ENCODE measurements at regions not wholly inside any gene's neighbourhood (a gene's known extent, or its start where the extent isn't known, plus 50 kb on each side); places are given as distances from the start of the nearest gene placed in this dataset.

DNA sequence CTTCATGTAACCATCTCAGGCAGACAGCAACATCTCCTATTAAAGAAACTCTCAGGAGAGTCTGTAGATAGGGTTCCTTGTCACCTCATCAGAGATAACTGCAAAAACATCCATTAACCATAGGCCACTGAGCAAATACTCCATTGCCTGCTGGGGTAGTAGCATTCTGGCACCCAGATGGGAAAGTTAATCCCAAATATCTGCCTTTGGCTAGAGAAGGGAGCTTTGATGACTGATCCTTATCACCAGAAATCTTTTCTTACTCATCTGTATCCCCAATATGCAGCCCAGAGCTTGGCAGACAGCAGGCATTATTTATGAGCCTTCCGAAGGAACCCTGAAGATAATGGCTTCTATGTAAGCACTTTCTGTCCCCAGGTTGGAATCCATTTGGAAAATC, 173.1 kb downstream of the MFSD1 start:
- DNase-seq, result no peak

GRCh38 chr3:158976966-158977365, 175.1 kb downstream of the MFSD1 start:
- DNase-seq, result no peak

DNA sequence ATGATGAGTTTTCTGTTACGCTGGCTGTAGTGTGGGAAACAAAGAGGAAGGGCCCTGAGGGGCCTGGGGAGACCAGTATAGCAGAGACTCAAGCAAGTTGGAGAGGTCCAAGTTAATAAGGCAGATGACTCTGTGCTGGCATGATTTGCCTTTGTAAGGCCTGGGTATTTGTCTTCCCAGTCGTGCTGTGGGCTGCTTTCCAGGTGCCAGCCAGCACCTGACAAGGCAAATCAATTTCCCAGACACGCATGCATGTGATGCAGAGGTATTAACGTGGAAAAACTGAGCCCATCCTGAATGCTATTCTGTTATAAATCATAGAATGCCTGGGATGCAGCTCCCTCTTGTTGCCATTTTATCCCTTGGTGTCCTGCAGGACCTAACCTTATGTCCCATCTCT, 175.6 kb downstream of the MFSD1 start:
- no peak for DNase-seq

GRCh38 chr3:158983216-158984099, 181.6 kb downstream of the MFSD1 start:
- no peak for DNase-seq

DNA sequence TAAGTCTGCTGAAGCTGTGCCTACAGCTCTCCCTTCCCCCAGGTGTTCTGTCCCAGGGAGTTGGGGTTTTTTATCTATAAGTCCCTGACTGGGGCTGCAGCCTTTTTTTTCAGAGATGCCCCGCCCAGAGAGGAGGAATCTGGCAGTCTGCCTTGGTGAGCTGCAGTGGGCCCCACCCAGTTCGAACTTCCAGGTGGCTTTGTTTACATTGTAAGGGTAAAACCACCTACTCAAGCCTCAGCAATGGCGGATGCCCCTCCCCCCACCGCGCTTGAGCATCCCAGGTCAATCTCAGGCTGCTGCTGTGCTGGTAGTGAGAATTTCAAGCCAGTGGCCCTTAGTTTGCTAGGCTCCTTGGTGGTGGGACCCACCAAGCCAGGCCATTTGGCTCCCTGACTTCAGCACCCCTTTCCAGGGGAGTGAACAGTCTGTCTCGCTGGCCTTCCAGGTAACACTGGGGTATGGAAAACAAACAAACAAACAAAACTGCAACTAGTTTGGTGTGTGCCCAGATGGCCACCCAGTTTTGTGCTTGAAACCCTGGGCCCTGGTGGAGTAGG, 189.4 kb downstream of the MFSD1 start:
- no peak for DNase-seq

DNA sequence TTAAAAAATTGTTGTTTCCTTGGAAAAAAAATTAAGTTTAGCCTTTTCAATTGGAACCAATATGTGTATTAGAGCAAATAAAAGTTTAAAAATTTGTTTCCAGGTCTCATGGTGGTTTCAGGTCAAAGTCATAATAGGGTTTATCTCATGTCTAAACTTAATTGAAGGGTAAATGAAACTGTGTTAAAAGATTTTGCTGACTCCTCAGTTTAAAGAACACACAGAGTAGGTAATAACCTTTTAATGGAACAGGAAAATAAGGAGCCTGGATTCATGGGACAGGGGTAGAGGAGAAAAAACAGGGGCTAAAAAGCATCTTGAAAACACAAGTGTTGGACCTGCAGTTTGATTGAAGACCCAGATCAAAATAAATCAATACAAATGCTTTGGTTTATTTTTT, 190.6 kb downstream of the MFSD1 start:
- DNase-seq, result no peak

- no peak for DNase-seq
These were observed 192.5 kb downstream of the MFSD1 start for GRCh38 chr3:158994386-158994785.

DNA sequence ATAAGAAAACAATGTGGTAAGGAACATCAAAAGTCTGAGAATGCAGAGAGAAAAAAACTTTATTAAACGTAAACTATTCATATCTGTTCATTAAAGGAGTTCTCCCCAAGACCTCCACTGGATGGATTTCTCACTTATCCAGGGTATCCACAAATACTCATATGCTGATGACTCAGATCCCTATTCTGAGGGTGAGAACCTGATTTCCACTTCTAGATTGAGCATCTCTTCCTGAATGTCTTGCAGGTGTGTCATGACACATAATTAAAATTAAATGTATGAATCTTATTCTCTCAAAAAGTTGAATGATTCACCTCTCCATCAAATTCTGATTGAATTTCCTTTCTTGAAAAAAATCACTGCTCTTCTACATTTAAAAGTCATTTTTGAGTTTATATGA, 199.9 kb downstream of the MFSD1 start:
- DNase-seq, result no peak

DNA sequence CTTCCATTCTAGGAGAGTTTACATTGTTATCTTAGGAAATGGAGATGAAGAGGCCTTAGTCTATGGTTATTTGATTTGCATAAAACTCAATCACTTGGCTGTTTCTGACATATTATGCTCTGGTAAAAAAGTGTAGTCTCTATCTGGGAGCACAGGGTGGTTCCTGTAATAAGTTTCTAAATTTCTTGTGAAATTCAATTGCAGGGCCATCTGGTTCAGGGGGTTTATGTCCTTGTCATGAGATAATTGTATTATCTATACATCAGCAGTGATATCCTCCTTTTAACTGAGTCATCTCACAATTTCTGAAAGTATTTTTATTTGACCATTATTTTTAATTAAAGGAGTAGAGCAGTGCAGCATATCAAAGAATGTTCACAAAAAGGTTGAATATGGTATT, 203.3 kb downstream of the MFSD1 start:
- DNase-seq, result no peak

DNA sequence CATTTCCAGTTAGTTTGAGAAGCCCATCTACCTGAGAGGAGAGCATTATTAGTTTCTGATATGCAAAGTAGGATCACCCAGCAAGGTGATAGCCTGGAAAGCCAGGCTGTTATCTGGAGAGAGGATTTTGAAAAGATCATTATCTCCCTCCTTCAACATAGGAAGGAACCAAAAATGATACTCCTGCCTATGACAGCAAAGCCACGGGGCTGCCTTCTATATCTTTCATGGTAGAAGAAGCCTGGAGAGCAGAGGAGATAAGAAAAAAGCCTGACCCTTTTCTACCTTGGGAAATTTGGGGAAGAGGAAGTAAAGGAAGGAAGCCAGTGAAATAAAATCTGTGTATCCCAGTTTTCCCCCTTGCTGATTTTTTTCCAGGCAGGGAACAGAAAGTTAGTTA, 205.5 kb downstream of the MFSD1 start:
- no peak for DNase-seq

- DNase-seq, result no peak
These were observed 206.5 kb downstream of the MFSD1 start for GRCh38 chr3:159008401-159008800.

GRCh38 chr3:159018341-159018740, 216.5 kb downstream of the MFSD1 start:
- no peak for DNase-seq

DNA sequence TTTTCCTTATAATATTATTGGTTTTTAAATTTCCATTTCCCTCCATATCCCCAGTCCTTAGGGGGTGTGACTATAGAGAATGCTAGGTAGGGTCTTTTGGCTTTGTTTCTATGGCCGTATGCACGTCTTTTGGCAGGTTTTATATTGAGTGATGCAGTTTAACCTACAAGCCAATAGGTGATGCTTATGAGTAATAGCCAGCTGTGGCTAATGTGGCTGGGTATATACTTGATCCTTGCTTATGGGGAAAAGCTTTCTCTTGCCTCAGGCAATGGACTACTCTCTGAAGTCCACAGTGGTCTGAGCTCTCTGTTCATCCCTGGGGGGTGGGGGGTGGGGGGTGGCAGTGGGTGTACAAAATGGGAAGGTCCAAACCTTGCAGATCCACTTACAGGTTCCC, 223.9 kb downstream of the MFSD1 start:
- DNase-seq, result no peak

DNA sequence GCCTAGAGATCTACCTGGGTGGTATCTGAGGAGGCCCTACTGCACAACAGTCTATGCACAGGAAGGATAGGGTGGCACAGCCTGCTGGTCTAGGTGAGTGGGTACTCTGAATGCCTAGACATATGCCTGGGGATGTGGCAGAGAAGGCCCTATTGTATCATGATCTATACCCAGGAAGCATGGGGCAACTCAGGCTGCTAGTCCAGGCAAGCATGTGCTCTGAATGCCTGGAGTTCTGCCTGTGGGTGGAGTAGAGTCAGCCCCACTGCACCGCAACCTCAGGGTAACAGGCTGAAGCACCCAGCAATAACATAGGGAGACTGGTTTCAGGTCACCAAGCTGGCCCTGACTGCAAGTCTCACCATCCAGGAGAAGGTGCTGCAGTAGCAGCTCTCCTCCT, 224.7 kb downstream of the MFSD1 start:
- DNase-seq, result no peak

DNA sequence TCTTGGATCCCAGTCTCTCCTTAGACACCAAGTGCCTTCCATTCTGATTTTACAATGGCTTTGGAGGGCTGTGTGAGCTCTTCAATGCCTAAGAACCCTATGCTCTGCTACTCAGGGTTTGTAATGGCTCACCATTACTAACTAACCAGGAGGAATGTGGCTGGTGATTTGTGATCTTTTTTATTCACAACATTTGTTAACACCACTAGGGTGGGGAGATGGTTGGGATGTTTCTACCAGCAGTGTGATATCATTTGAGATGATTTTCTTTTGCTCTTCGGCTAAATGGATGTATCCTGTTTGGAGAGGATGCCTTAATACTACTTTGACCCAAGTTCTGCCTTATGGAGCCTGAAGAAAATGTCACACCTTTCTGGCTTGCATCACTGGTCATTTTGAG, 226.9 kb downstream of the MFSD1 start:
- no peak for DNase-seq

DNA sequence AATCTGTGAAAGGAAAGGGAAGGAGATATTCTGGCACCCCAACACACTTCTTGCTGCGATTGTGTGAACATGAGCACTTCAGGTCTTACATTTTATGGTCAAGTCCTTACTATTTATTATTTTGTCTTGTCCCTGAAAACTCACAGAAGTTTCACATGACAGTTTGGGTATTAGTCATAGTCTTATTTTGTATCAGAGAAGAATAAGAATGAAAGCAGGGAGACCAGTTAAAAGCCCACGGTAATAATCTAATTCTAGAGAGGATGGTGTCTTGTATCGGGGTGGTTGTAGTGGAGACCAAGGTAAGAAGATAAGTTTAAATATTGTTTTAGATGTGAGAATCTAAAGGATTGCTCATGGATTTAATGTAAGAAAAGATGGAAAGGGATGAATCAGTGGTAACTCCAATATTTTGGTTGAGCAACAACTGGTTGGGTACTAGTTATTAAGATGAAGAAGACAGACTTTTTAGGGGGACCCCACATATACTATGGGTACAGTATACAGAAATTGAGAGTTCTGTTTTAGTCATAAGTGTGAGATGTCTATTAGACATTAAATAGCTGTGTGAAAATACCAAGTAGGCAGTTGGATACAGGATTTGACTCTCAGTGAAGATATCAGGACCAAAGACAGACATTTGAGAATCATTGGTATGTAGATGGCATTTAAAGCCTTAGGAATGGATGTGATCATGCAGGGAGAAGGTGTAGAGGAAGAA, 227.6 kb downstream of the MFSD1 start:
- no peak for DNase-seq

GRCh38 chr3:159030138-159030670, 228.3 kb downstream of the MFSD1 start:
- no peak for DNase-seq

DNA sequence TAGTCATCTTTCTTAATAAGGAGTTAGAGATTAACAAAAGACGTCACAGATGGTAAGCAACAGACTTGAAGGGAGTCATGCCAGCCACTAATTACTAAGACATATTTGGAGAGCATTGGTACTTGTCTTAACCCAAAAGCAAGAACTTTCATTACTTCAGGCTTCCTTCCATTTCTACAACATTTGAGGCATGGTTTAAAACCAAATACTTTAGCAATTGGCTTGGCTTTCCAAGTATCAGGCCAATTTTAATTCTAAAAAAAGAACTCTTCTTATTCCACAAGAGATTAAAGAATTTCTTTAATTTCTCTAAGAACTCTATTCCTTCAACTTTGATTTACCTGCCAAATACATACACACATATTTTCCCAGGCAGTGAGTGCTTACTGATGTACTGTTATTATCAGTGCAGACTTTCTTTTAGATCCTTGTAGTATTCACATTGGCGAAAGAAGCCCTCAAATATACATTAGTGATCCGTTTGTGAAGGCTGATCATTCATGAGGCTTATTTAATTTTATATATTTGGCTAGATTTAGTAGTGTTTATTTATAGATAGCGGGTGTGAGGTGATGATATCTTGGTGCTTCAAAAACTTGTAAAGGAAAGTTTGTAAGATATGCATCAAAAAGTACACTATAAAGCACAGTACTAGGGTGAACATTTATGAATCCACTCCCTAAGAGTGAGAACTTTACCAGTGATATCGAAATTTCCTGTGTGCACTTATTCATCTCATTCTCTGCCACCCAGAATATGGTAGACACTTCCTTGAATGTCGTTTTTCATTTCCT, 229.2 kb downstream of the MFSD1 start:
- no peak for DNase-seq

GRCh38 chr3:159032311-159032710, 230.5 kb downstream of the MFSD1 start:
- DNase-seq, result no peak

DNA sequence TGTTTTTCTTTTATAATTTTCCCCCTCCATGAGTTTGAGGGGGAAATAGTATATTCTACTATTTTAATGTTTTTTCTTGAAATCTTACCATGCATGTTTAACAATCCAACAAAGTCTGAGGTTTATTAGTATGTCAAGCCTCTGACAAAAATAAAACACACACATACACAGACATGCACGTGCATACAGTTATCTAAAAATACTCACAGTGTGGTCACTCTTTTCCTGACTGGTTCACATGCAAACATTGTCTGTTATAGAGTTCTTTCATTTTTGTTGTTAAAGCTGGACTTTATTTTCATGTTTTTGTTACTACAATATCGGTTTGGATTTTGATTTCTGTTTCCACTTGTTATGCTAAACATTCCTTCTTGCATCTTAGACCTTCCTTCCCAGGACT, 236.6 kb downstream of the MFSD1 start:
- DNase-seq, result no peak

GRCh38 chr3:159039286-159039685, 237.4 kb downstream of the MFSD1 start:
- DNase-seq, result no peak

- no peak for DNase-seq
These were observed 243.5 kb downstream of the MFSD1 start for GRCh38 chr3:159045279-159045885.

DNA sequence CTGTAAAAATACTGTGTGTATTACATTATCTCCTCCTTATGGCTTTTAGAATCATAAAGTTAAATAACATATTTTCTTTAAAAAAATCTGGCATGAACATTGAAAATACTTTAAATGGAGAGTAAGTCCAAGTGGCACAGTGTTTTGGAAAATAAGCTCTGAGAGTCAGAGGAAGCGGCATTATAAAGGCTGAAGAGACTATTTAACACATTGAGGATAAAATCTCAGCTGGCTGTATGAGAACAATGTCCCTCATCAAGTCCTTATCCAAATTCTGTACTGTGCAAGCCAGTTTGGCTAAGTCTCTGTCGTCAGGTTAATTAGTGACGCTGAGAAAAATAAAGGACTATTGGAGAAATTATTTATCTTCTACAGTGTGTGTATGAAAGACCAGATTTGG, 245.5 kb downstream of the MFSD1 start:
- no peak for DNase-seq
